HCT116 (cell line): ENCODE measurements at regions not wholly inside any gene's neighbourhood (a gene's known extent, or its start where the extent isn't known, plus 50 kb on each side); places are given as distances from the start of the nearest gene placed in this dataset.

ENCODE experiments used
- ATAC-seq: fragments of 200-7000 bp; cut with Tn5 transposase; 2 replicates; pipeline ENCODE4 v1.9.1; 2020; ENCODE audit warnings: mild to moderate bottlenecking, moderate library complexity
- BruUV-seq: library from RNA; stranded (reverse); fragments of 400-500 nt; replicated peaks from 2 replicates; lab custom pipeline; 2021; lab: Mats Ljungman, UMichigan
- CTCF ChIA-PET: fragments of 300-600 bp; sonication (Branson Sonifier 250); formaldehyde crosslinking; loops from one replicate; lab custom pipeline; 2021; ENCODE audit warnings: antibody characterized with exemption; lab: Charles Lee
- POLR2A ChIA-PET: fragments of 300-600, 350-600 bp; sonication (Branson Sonifier 250); formaldehyde crosslinking; loops from one replicate; lab custom pipeline; 2021; ENCODE audit warnings: antibody characterized with exemption; lab: Charles Lee
- RAD21 ChIA-PET, 2 experiments: fragments of 300-600 bp; sonication (Branson Sonifier 250); formaldehyde crosslinking; loops; one replicate each; lab custom pipeline; 2023; ENCODE audit warnings: low total read pairs in 2 of 2; ENCODE audit not compliant: uncharacterized antibody in 2 of 2, unreplicated experiment in 2 of 2, low non-redundant PET in 1 of 2; lab: Charles Lee
- DNase-seq: peaks from one replicate; pipeline ENCODE4 v3.0.0-alpha.2; 2010; ENCODE audit warnings: low read depth, low spot score
- H2AFZ ChIP-seq: fragments of 200-600 bp; shearing (Covaris generic), sonication (generic); 2 replicates; pipeline ENCODE4 v1.6.1; 2017; ENCODE audit warnings: low read depth, mixed run types, mixed read lengths, antibody characterized with exemption, low read length; ENCODE audit not compliant: poor library complexity, severe bottlenecking
- H3K27ac ChIP-seq: 2 replicates; pipeline ENCODE4 v1.5.1; 2012; ENCODE audit warnings: low read depth, low read length
- H3K27me3 ChIP-seq: fragments of 200-600 bp; sonication (generic); 2 replicates; pipeline ENCODE4 v1.6.1; 2016; ENCODE audit warnings: mixed run types, low read length, mixed read lengths; ENCODE audit not compliant: insufficient read depth
- H3K36me3 ChIP-seq, 2 experiments: fragments of 200-500 bp in 1 of 2; fragments of 200-600 bp in 1 of 2; sonication (Bioruptor generic) in 1 of 2; sonication (generic) in 1 of 2; 2 replicates each; pipeline versions ENCODE4 v1.5.1 to v1.6.1; 2014 to 2016; ENCODE audit warnings: low read length in 2 of 2, inconsistent platforms in 1 of 2, mixed read lengths in 1 of 2, mixed run types in 1 of 2; ENCODE audit not compliant: insufficient read depth in 2 of 2, control insufficient read depth in 1 of 2
- H3K4me1 ChIP-seq, 2 experiments: fragments of 200-600 bp in 1 of 2; sonication (generic) in 1 of 2; 2 replicates each; pipeline versions ENCODE4 v1.5.1 to v1.6.1; 2012 to 2017; ENCODE audit warnings: low read length in 2 of 2, inconsistent platforms in 1 of 2, mild to moderate bottlenecking in 1 of 2, mixed read lengths in 1 of 2, mixed run types in 1 of 2, moderate library complexity in 1 of 2; ENCODE audit not compliant: insufficient read depth in 2 of 2, control insufficient read depth in 1 of 2
- H3K4me2 ChIP-seq: fragments of 200-600 bp; sonication (generic); 2 replicates; pipeline ENCODE4 v1.6.1; 2017; ENCODE audit warnings: mixed run types, low read length, mixed read lengths
- H3K4me3 ChIP-seq, 2 experiments: fragments of 200-600 bp in 1 of 2; sonication (generic) in 1 of 2; replicated peaks in 1 of 2; 2 replicates each; pipeline ENCODE4 v1.5.1; 2011 to 2016; ENCODE audit warnings: low read length in 2 of 2, control low read depth in 1 of 2, low read depth in 1 of 2, mild to moderate bottlenecking in 1 of 2, mixed read lengths in 1 of 2, mixed run types in 1 of 2
- H3K79me2 ChIP-seq: fragments of 200-600 bp; sonication (generic); 2 replicates; pipeline ENCODE4 v1.6.1; 2017; ENCODE audit warnings: mild to moderate bottlenecking, mixed run types, low read length, moderate library complexity, mixed read lengths; ENCODE audit not compliant: insufficient read depth
- H3K9ac ChIP-seq: fragments of 200-600 bp; sonication (generic); 2 replicates; pipeline ENCODE4 v1.6.1; 2016; ENCODE audit warnings: low read length, mixed read lengths
- H3K9me2 ChIP-seq: fragments of 200-600 bp; sonication (generic), shearing (Covaris generic); 2 replicates; pipeline ENCODE4 v1.6.1; 2017; ENCODE audit warnings: mixed run types, mild to moderate bottlenecking, moderate library complexity; ENCODE audit not compliant: insufficient read depth
- H3K9me3 ChIP-seq, 2 experiments: fragments of 200-500 bp in 1 of 2; fragments of 200-600 bp in 1 of 2; sonication (Bioruptor generic) in 1 of 2; sonication (generic) in 1 of 2; 2 replicates each; pipeline ENCODE4 v1.6.1; 2014 to 2017; ENCODE audit warnings: low read length in 2 of 2, mixed read lengths in 2 of 2, inconsistent platforms in 1 of 2, low read depth in 1 of 2, mild to moderate bottlenecking in 1 of 2, mixed run types in 1 of 2, moderate library complexity in 1 of 2; ENCODE audit not compliant: control insufficient read depth in 1 of 2, insufficient read depth in 1 of 2
- H4K20me1 ChIP-seq: fragments of 200-600 bp; sonication (generic), shearing (Covaris generic); 2 replicates; pipeline ENCODE4 v1.6.1; 2017; ENCODE audit warnings: mixed run types, mild to moderate bottlenecking, moderate library complexity; ENCODE audit not compliant: insufficient read depth
- CEBPB ChIP-seq: IDR thresholded peaks from 2 replicates; pipeline ENCODE4 v1.6.1; 2012; ENCODE audit warnings: low read depth
- FOSL1 ChIP-seq: IDR thresholded peaks from 2 replicates; pipeline ENCODE4 v1.6.1; 2012; ENCODE audit warnings: low read depth
- JUND ChIP-seq: IDR thresholded peaks from 2 replicates; pipeline ENCODE4 v1.6.1; 2012
- POLR2A ChIP-seq: IDR thresholded peaks from 2 replicates; pipeline ENCODE4 v1.7.0; 2011; ENCODE audit warnings: borderline replicate concordance; ENCODE audit not compliant: insufficient read depth, insufficient read length; ENCODE audit errors: extremely low read depth
- SIN3A ChIP-seq: IDR thresholded peaks from 2 replicates; pipeline ENCODE4 v1.6.1; 2012; ENCODE audit warnings: low read depth
- SP1 ChIP-seq: IDR thresholded peaks from 2 replicates; pipeline ENCODE4 v1.6.1; 2012; ENCODE audit warnings: low read depth
- TCF7L2 ChIP-seq: IDR thresholded peaks from 2 replicates; pipeline ENCODE4 v1.7.0; 2011; ENCODE audit warnings: borderline replicate concordance, inconsistent platforms; ENCODE audit not compliant: insufficient read depth, insufficient read length; ENCODE audit errors: extremely low read depth
- intact Hi-C: fragments of 100-400 bp; cut with micrococcal nuclease; formaldehyde crosslinking; loops from 2 replicates; pipeline ENCODE4 v1.10.0; 2022
- TF ChIP-seq, protein P1 (sequence below): IDR thresholded peaks from 2 replicates; pipeline ENCODE4 v1.6.1; 2012
- TF ChIP-seq, protein P2 (sequence below): IDR thresholded peaks from 2 replicates; pipeline ENCODE4 v1.6.1; 2011; ENCODE audit warnings: mild to moderate bottlenecking, low read length, moderate library complexity; ENCODE audit not compliant: insufficient replicate concordance; ENCODE audit errors: extremely low read depth

DNA sequence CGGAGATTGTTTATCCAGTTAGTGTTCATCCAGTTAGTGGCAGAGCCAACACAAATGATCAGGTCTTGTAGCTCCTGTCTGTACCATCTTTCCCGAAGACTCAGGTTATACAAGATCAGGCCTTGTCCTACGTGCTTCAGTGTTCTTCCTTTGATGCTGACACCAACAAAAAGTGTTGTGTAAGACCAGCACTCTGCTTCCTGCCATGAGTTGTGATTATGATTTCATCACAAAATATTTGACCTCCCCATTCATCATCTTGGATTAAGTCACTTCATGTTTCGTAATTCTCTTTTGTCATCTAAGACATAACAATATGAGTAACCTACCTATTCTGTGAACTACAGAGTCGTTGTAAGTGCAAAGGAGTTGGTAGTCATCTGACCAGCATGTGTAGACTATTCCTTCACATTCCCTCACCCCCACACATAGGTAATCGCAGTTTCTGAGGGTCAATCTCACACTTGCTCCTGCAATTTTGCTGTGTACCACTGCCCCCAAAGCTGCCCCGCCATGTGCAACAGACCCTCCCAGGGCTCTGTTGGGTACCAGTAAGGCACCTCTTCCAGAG is 135.6 kb upstream of the SLC22A23 start:
- Histone ChIP-seq H2AFZ (no peak overlapping the region), H3K4me1 (peaks cover 0 to 10% of the 10 kb centered on the region in 2 experiments; a peak in 2 of 4 replicates)
- TF ChIP-seq TCF7L2 (peak; percentile 26), POLR2A (no peak), SP1 (peak; percentile 56), FOSL1 (peak; percentile 50), CEBPB (peak; percentile 99), JUND (peak; percentile 40; the same call in 1 of the 2 replicates), SIN3A (peak; percentile 50; the same call in 1 of the 2 replicates)
- TF ChIP-seq, protein P1, sequence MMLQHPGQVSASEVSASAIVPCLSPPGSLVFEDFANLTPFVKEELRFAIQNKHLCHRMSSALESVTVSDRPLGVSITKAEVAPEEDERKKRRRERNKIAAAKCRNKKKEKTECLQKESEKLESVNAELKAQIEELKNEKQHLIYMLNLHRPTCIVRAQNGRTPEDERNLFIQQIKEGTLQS: peak; percentile 77; the same call in 1 of the 2 replicates
- TF ChIP-seq, protein P2, sequence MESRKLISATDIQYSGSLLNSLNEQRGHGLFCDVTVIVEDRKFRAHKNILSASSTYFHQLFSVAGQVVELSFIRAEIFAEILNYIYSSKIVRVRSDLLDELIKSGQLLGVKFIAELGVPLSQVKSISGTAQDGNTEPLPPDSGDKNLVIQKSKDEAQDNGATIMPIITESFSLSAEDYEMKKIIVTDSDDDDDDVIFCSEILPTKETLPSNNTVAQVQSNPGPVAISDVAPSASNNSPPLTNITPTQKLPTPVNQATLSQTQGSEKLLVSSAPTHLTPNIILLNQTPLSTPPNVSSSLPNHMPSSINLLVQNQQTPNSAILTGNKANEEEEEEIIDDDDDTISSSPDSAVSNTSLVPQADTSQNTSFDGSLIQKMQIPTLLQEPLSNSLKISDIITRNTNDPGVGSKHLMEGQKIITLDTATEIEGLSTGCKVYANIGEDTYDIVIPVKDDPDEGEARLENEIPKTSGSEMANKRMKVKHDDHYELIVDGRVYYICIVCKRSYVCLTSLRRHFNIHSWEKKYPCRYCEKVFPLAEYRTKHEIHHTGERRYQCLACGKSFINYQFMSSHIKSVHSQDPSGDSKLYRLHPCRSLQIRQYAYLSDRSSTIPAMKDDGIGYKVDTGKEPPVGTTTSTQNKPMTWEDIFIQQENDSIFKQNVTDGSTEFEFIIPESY: no peak
- TF ChIP-seq, all 23 proteins: peak for 7
- Histone ChIP-seq H3K9ac (no peak overlapping the region), H3K27me3 (no peaks in the 10 kb centered on the region), H3K4me2 (0 out of 2 replicates have a peak overlapping the region, but pooled peaks have one; percentile 3), H3K9me3 (peaks cover 0 to under 1% of the 10 kb centered on the region in 2 experiments; a peak in 1 of 4 replicates), H3K4me3 (no peak overlapping the region), H3K36me3 (no peaks in the 10 kb centered on the region), H3K27ac (no peak overlapping the region), H4K20me1 (no peaks in the 10 kb centered on the region), H3K9me2 (no peaks in the 10 kb centered on the region), H3K79me2 (no peaks in the 10 kb centered on the region)
- BruUV-seq: no TSS peak
- intact Hi-C loops: no loop called here
- ATAC-seq (no peak), DNase-seq (peak; percentile 24)
- POLR2A ChIA-PET: no interaction called here
- RAD21 ChIA-PET: no interaction called here
- CTCF ChIA-PET: no interaction called here
